Trophoblast cell (in vitro differentiated cells and primary cell): ENCODE measurements at regions not wholly inside any gene's neighbourhood (a gene's known extent, or its start where the extent isn't known, plus 50 kb on each side); places are given as distances from the start of the nearest gene placed in this dataset.

Experiments
- DNase-seq, 2 donors: peaks; one replicate each; pipeline ENCODE4 v3.0.0-alpha.2; 2016
- H2AFZ ChIP-seq: 2 replicates; pipeline ENCODE4 v1.6.1; 2013; ENCODE audit warnings: low read length, moderate library complexity, mild to moderate bottlenecking; ENCODE audit not compliant: insufficient read depth, poor library complexity
- H2AK5ac ChIP-seq: 2 replicates; pipeline ENCODE4 v1.6.1; 2013; ENCODE audit warnings: mild to moderate bottlenecking, low read length
- H2BK120ac ChIP-seq: 2 replicates; pipeline ENCODE4 v1.6.1; 2013; ENCODE audit warnings: low read length, mild to moderate bottlenecking, moderate library complexity; ENCODE audit not compliant: insufficient read depth, poor library complexity
- H2BK12ac ChIP-seq: 2 replicates; pipeline ENCODE4 v1.6.1; 2013; ENCODE audit warnings: mild to moderate bottlenecking, low read length, moderate library complexity
- H2BK5ac ChIP-seq: 2 replicates; pipeline ENCODE4 v1.6.1; 2013; ENCODE audit warnings: low read length, low read depth, moderate library complexity, mild to moderate bottlenecking; ENCODE audit not compliant: poor library complexity
- H3K14ac ChIP-seq: 2 replicates; pipeline ENCODE4 v1.6.1; 2013; ENCODE audit warnings: mild to moderate bottlenecking, low read length
- H3K18ac ChIP-seq: 2 replicates; pipeline ENCODE4 v1.6.1; 2013; ENCODE audit warnings: mild to moderate bottlenecking, low read length
- H3K23ac ChIP-seq: 2 replicates; pipeline ENCODE4 v1.6.1; 2013; ENCODE audit warnings: low read length
- H3K27ac ChIP-seq: 2 replicates; pipeline ENCODE4 v1.5.1; 2013; ENCODE audit warnings: low read depth, mild to moderate bottlenecking, inconsistent platforms, low read length, moderate library complexity
- H3K27me3 ChIP-seq: 2 replicates; pipeline ENCODE4 v1.6.1; 2013; ENCODE audit warnings: inconsistent platforms, mild to moderate bottlenecking, low read length, moderate library complexity; ENCODE audit not compliant: insufficient read depth
- H3K36me3 ChIP-seq, 2 experiments: 1 replicate in 1 of 2; 2 replicates in 1 of 2; pipeline ENCODE4 v1.6.1; 2013; ENCODE audit warnings: low read length in 2 of 2, mild to moderate bottlenecking in 2 of 2, moderate library complexity in 1 of 2; ENCODE audit not compliant: insufficient read depth in 2 of 2, control insufficient read depth in 1 of 2
- H3K4ac ChIP-seq: 2 replicates; pipeline ENCODE4 v1.6.1; 2013; ENCODE audit warnings: low read depth, mild to moderate bottlenecking, low read length, moderate library complexity
- H3K4me1 ChIP-seq, 2 experiments: 1 replicate in 1 of 2; 2 replicates in 1 of 2; pipeline ENCODE4 v1.6.1; 2013; ENCODE audit warnings: low read length in 2 of 2, mild to moderate bottlenecking in 2 of 2, moderate library complexity in 1 of 2; ENCODE audit not compliant: insufficient read depth in 2 of 2, control insufficient read depth in 1 of 2
- H3K4me2 ChIP-seq: 2 replicates; pipeline ENCODE4 v1.6.1; 2013; ENCODE audit warnings: inconsistent platforms, mild to moderate bottlenecking, low read length, moderate library complexity
- H3K4me3 ChIP-seq: 2 replicates; pipeline ENCODE4 v1.5.1; 2013; ENCODE audit warnings: mild to moderate bottlenecking, low read depth, low read length, inconsistent platforms
- H3K79me1 ChIP-seq: one replicate; pipeline ENCODE4 v1.6.1; 2013; ENCODE audit warnings: low read length
- H3K79me2 ChIP-seq: 2 replicates; pipeline ENCODE4 v1.6.1; 2013; ENCODE audit warnings: low read length, mild to moderate bottlenecking; ENCODE audit not compliant: control insufficient read depth, insufficient read depth, poor library complexity
- H3K9ac ChIP-seq: 2 replicates; pipeline ENCODE4 v1.6.1; 2013; ENCODE audit warnings: mild to moderate bottlenecking, low read length
- H3K9me3 ChIP-seq: 2 replicates; pipeline ENCODE4 v1.6.1; 2013; ENCODE audit warnings: low read depth, mild to moderate bottlenecking, control low read depth, inconsistent platforms, low read length; ENCODE audit not compliant: insufficient read depth
- H4K12ac ChIP-seq: 2 replicates; pipeline ENCODE4 v1.6.1; 2013; ENCODE audit warnings: low read depth, mild to moderate bottlenecking, low read length, moderate library complexity
- H4K8ac ChIP-seq: 2 replicates; pipeline ENCODE4 v1.6.1; 2013; ENCODE audit warnings: low read depth, mild to moderate bottlenecking, low read length, moderate library complexity
- H4K91ac ChIP-seq: one replicate; pipeline ENCODE4 v1.6.1; 2013; ENCODE audit warnings: low read depth, mild to moderate bottlenecking, low read length, moderate library complexity
- WGBS: extraction: QIAGEN DNeasy Blood & Tissue Kit; methylation state at CpG from one replicate; pipeline ENCODE4 v1.1.7; 2013; ENCODE audit warnings: missing lambda C conversion rate; ENCODE audit not compliant: insufficient read length, insufficient coverage; ENCODE audit errors: extremely low coverage; 5-methylcytosine and 5-hydroxymethylcytosine counted together

DNA sequence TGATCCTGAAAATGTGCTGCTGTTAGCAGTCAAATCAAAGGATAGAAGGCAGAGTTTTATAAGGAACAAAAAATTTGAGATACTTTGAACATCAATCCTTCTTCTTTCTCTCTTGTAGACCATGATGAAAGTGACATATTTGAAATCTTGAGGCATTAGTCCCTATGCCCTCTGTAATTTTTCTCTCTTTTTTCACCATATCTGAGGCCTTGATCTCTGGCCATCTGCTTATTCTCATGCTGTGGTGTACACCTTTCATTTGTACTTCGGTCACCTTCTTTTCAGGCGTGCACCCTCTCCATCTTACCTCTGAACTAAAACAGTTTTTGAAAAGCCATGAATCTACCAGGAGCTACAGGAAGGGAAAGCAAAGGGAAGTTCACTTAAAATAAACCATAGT, 420.9 kb downstream of the C12orf50 start:
- Histone ChIP-seq H4K8ac (no peak overlapping the region), H3K27ac (no peak overlapping the region), H3K9me3 (no peaks in the 10 kb centered on the region), H3K79me1 (no peaks in the 10 kb centered on the region), H3K4me2 (no peak overlapping the region), H3K36me3 (no peaks in the 10 kb centered on the region), H4K12ac (no peak overlapping the region), H3K27me3 (no peaks in the 10 kb centered on the region), H3K18ac (no peak overlapping the region), H2BK5ac (no peak overlapping the region), H3K4ac (no peak overlapping the region), H3K4me3 (no peak overlapping the region), H4K91ac (no peak overlapping the region), H2BK12ac (no peak overlapping the region), H3K23ac (peak overlapping the region; percentile 66), H3K9ac (no peak overlapping the region), H2AK5ac (no peak overlapping the region), H3K4me1 (no peaks in the 10 kb centered on the region), H3K14ac (no peak overlapping the region), H3K79me2 (no peaks in the 10 kb centered on the region), H2BK120ac (no peak overlapping the region), H2AFZ (no peak overlapping the region)
- no CpG with 5 or more reads among the region's 2 CpGs for WGBS
- no peak for DNase-seq

DNA sequence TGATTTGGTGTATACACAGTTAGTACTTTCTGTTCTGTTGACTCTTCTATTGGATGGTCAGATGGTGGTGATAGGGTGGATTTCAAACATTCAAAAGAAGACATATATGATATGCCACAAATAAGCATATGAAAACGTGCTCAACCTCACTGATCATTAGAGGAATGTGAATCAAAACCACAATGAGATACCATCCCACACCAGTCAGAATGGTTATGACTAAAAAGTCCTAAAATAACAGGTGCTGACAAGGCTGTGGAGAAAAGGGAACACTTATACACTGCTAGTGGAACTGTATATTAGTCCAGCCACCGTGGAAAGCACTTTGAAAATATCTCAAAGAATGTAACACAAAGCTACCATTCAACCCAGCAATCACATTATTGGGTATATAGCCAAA, 425.5 kb downstream of the C12orf50 start:
- no peak overlapping the region for H3K18ac ChIP-seq
- H3K27me3 ChIP-seq = no peaks in the 10 kb centered on the region
- no peak overlapping the region for H2AK5ac ChIP-seq
- H2BK5ac ChIP-seq = no peak overlapping the region
- no peak overlapping the region for H3K4ac ChIP-seq
- no peak overlapping the region for H3K4me3 ChIP-seq
- H3K9ac ChIP-seq = no peak overlapping the region
- no peak overlapping the region for H3K14ac ChIP-seq
- H3K79me2 ChIP-seq = no peaks in the 10 kb centered on the region
- no CpG with 5 or more reads among the region's 2 CpGs for WGBS
- H2BK120ac ChIP-seq = no peak overlapping the region
- H2BK12ac ChIP-seq = no peak overlapping the region
- H3K27ac ChIP-seq = no peak overlapping the region
- H2AFZ ChIP-seq = no peak overlapping the region
- no peak overlapping the region for H3K23ac ChIP-seq
- H3K79me1 ChIP-seq = no peaks in the 10 kb centered on the region
- no peaks in the 10 kb centered on the region for H3K4me1 ChIP-seq
- H4K8ac ChIP-seq = no peak overlapping the region
- no peak overlapping the region for H3K4me2 ChIP-seq
- no peak overlapping the region for H4K91ac ChIP-seq
- DNase-seq = no peak
- no peaks in the 10 kb centered on the region for H3K36me3 ChIP-seq
- no peaks in the 10 kb centered on the region for H3K9me3 ChIP-seq
- no peak overlapping the region for H4K12ac ChIP-seq

DNA sequence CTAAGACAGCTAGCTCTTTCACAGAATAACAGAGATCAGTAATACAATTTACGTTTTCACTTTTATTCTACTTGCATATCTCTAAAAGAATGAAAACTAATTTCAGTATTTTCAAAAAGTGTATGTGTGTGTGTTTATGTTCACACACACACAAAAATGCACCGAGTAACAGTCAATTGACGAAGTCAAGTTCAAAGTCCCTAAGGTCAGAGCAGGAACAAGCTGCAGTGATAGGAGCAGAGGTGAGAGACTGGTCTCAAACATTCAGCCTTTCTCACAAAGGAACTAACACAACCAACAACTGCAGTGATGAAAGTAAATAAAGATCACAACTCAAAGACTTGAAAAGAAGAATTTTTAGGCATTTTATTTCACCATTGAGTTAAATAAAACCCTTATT, 429.7 kb downstream of the C12orf50 start:
- no peaks in the 10 kb centered on the region for H3K4me1 ChIP-seq
- no peaks in the 10 kb centered on the region for H3K36me3 ChIP-seq
- no peak overlapping the region for H2BK12ac ChIP-seq
- no peak overlapping the region for H3K18ac ChIP-seq
- no peak overlapping the region for H4K8ac ChIP-seq
- H2BK120ac ChIP-seq = no peak overlapping the region
- no peaks in the 10 kb centered on the region for H3K27me3 ChIP-seq
- no peak overlapping the region for H4K91ac ChIP-seq
- no peak for DNase-seq
- H3K79me1 ChIP-seq = no peaks in the 10 kb centered on the region
- H3K9ac ChIP-seq = no peak overlapping the region
- no peak overlapping the region for H3K14ac ChIP-seq
- H3K4ac ChIP-seq = no peak overlapping the region
- no peak overlapping the region for H4K12ac ChIP-seq
- no peak overlapping the region for H2AK5ac ChIP-seq
- no peak overlapping the region for H2BK5ac ChIP-seq
- no peak overlapping the region for H3K27ac ChIP-seq
- no peak overlapping the region for H3K23ac ChIP-seq
- H3K79me2 ChIP-seq = no peaks in the 10 kb centered on the region
- H3K9me3 ChIP-seq = no peaks in the 10 kb centered on the region
- H3K4me3 ChIP-seq = no peak overlapping the region
- no peak overlapping the region for H2AFZ ChIP-seq
- WGBS = no CpG with 5 or more reads among the region's 3 CpGs
- H3K4me2 ChIP-seq = no peak overlapping the region

DNA sequence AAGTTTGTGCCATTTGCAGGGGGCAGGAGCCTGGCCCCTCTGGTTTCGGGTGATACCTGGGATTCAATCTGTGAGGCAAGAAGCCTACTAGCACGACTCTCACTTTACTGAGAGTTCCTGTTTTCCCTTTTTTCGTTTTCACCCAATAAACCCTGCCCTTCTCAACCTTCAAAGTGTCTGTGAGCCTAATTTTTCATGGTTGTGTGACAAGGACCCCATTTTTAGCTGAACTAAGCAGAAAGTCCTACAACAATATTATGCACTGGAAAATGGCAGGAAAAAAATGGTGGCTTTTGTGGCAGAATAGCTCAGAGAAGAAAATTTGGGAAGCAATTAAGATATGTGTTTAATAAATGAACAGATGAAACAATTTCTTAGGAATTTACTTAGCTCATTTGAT, 432.1 kb downstream of the C12orf50 start:
- no peak overlapping the region for H3K4me3 ChIP-seq
- H3K23ac ChIP-seq = no peak overlapping the region
- H2BK120ac ChIP-seq = no peak overlapping the region
- H3K27me3 ChIP-seq = no peaks in the 10 kb centered on the region
- no peaks in the 10 kb centered on the region for H3K4me1 ChIP-seq
- no peak overlapping the region for H2AFZ ChIP-seq
- no peak overlapping the region for H3K18ac ChIP-seq
- H3K9ac ChIP-seq = no peak overlapping the region
- no peak overlapping the region for H3K4ac ChIP-seq
- H4K8ac ChIP-seq = no peak overlapping the region
- no CpG with 5 or more reads among the region's 3 CpGs for WGBS
- no peak overlapping the region for H2AK5ac ChIP-seq
- no peak overlapping the region for H4K91ac ChIP-seq
- no peak overlapping the region for H4K12ac ChIP-seq
- no peaks in the 10 kb centered on the region for H3K79me1 ChIP-seq
- no peak overlapping the region for H3K4me2 ChIP-seq
- H2BK12ac ChIP-seq = no peak overlapping the region
- no peak overlapping the region for H3K14ac ChIP-seq
- H3K79me2 ChIP-seq = no peaks in the 10 kb centered on the region
- no peak overlapping the region for H2BK5ac ChIP-seq
- no peak for DNase-seq
- H3K36me3 ChIP-seq = no peaks in the 10 kb centered on the region
- H3K27ac ChIP-seq = no peak overlapping the region
- H3K9me3 ChIP-seq = no peaks in the 10 kb centered on the region
